ENCODE measurements at regions not wholly inside any gene's neighbourhood (a gene's known extent, or its start where the extent isn't known, plus 50 kb on each side); places are given as distances from the start of the nearest gene placed in this dataset.

- TF ChIP-seq CTCF (IDR thresholded peaks at IDR 0.05; ENCODE audit: low read depth, low read length, poor library complexity, severe bottlenecking) (no peak), EZH2phosphoT487 (IDR thresholded peaks at IDR 0.05; ENCODE audit: borderline replicate concordance, low read length) (no peak)
These were observed 264.1 kb downstream of the DACT1 start for GRCh38 chr14:58901826-58902225.

Measured in DOHH2 (cell line).